ENCODE measurements at regions not wholly inside any gene's neighbourhood (a gene's known extent, or its start where the extent isn't known, plus 50 kb on each side); places are given as distances from the start of the nearest gene placed in this dataset.

DNA sequence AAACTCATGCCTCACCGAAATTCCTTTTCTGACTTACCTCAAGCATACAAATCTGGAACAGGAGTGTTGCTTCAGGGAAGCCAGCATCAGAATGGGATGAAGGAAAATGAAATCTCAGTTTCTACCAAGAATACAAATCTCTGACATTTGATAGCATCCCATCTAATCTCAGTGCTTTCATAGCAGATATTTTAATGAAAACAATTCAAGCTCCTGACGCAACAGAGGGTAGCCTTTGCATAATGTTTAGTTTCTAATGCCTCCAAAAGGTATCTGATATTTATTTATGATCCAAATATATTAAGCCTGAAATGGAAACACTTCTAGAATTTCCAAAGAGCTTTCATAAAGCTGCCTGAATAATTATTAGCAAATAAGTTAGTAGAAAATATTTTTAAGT, 251.4 kb downstream of the DEPDC1B start:
- TF ChIP-seq CTCF (IDR thresholded peaks at IDR 0.05) (no peak), POLR2A (IDR thresholded peaks at IDR 0.05) (no peak)
